Liver (tissue), 7 donors: ENCODE measurements at regions not wholly inside any gene's neighbourhood (a gene's known extent, or its start where the extent isn't known, plus 50 kb on each side); places are given as distances from the start of the nearest gene placed in this dataset.

ENCODE experiments used
- DNase-seq: peaks from one replicate; pipeline ENCODE4 v3.0.0-alpha.2; 2017; ENCODE audit warnings: low spot score
- H3K27ac ChIP-seq, 2 donors: one replicate each; pipeline ENCODE4 v1.7.0; 2013; ENCODE audit warnings: inconsistent platforms in 2 of 2, low read length in 2 of 2, control low read depth in 1 of 2, low read depth in 1 of 2, mild to moderate bottlenecking in 1 of 2
- H3K27me3 ChIP-seq, 4 donors: one replicate each; pipeline versions ENCODE4 v1.6.1 to v1.7.0; 2013; ENCODE audit warnings: low read length in 3 of 4, inconsistent platforms in 1 of 4, mild to moderate bottlenecking in 1 of 4, moderate library complexity in 1 of 4; ENCODE audit not compliant: control insufficient read depth in 4 of 4, insufficient read depth in 4 of 4
- H3K36me3 ChIP-seq, 4 donors: one replicate each; pipeline versions ENCODE4 v1.6.1 to v1.7.0; 2013; ENCODE audit warnings: low read length in 3 of 4, mild to moderate bottlenecking in 3 of 4, low read depth in 1 of 4, moderate library complexity in 1 of 4; ENCODE audit not compliant: control insufficient read depth in 4 of 4, insufficient read depth in 3 of 4
- H3K4me1 ChIP-seq, 4 donors: one replicate each; pipeline versions ENCODE4 v1.6.1 to v1.7.0; 2013; ENCODE audit warnings: low read length in 3 of 4, mild to moderate bottlenecking in 3 of 4, moderate library complexity in 1 of 4; ENCODE audit not compliant: control insufficient read depth in 4 of 4, insufficient read depth in 4 of 4
- H3K4me3 ChIP-seq, 3 donors: one replicate each; pipeline versions ENCODE4 v1.6.1 to v1.7.0; 2013; ENCODE audit warnings: low read length in 3 of 3, control low read depth in 1 of 3, low read depth in 1 of 3, mild to moderate bottlenecking in 1 of 3
- H3K9ac ChIP-seq, 2 donors: one replicate each; pipeline ENCODE4 v1.7.0; 2013; ENCODE audit warnings: low read length in 2 of 2, mild to moderate bottlenecking in 2 of 2, moderate library complexity in 2 of 2, control low read depth in 1 of 2, low read depth in 1 of 2
- H3K9me3 ChIP-seq, 4 donors: one replicate each; pipeline versions ENCODE4 v1.6.1 to v1.7.0; 2013; ENCODE audit warnings: low read length in 3 of 4; ENCODE audit not compliant: control insufficient read depth in 4 of 4
- ATF3 ChIP-seq: IDR thresholded peaks from 2 replicates; pipeline ENCODE4 v1.6.1; 2016; ENCODE audit warnings: antibody characterized with exemption
- EGR1 ChIP-seq, 2 donors: IDR thresholded peaks; 2 replicates each; pipeline ENCODE4 v1.6.1; 2016 to 2018; ENCODE audit warnings: antibody characterized with exemption in 2 of 2, low read depth in 2 of 2
- GABPA ChIP-seq, 2 donors: IDR thresholded peaks in 1 of 2; conservative IDR thresholded peaks in 1 of 2; 2 replicates each; pipeline ENCODE4 v1.6.1; 2016; ENCODE audit warnings: antibody characterized with exemption in 2 of 2, mild to moderate bottlenecking in 1 of 2, moderate library complexity in 1 of 2
- HNF4A ChIP-seq, 2 donors: conservative IDR thresholded peaks; 2 replicates each; pipeline ENCODE4 v1.6.1; 2016; ENCODE audit warnings: antibody characterized with exemption in 2 of 2, mild to moderate bottlenecking in 2 of 2
- JUND ChIP-seq, 2 donors: IDR thresholded peaks; 2 replicates each; pipeline ENCODE4 v1.6.1; 2016; ENCODE audit warnings: antibody characterized with exemption in 2 of 2
- NR2F2 ChIP-seq: IDR thresholded peaks from 2 replicates; pipeline ENCODE4 v1.6.1; 2016; ENCODE audit warnings: antibody characterized with exemption
- RAD21 ChIP-seq, 2 donors: IDR thresholded peaks; 2 replicates each; pipeline ENCODE4 v1.6.1; 2016; ENCODE audit warnings: antibody characterized with exemption in 2 of 2, mild to moderate bottlenecking in 2 of 2
- RXRA ChIP-seq, 2 donors: IDR thresholded peaks; 2 replicates each; pipeline ENCODE4 v1.6.1; 2017 to 2018; ENCODE audit warnings: antibody characterized with exemption in 2 of 2, mild to moderate bottlenecking in 1 of 2
- SP1 ChIP-seq: IDR thresholded peaks from 2 replicates; pipeline ENCODE4 v1.6.1; 2018; ENCODE audit warnings: antibody characterized with exemption, mild to moderate bottlenecking
- WGBS: extraction: QIAGEN DNeasy Blood & Tissue Kit; methylation state at CpG from one replicate; pipeline ENCODE4 v1.1.7; 2013; 5-methylcytosine and 5-hydroxymethylcytosine counted together
- TF ChIP-seq, protein P1 (sequence below): IDR thresholded peaks from 2 replicates; pipeline ENCODE4 v1.6.1; 2016; ENCODE audit warnings: antibody characterized with exemption, mild to moderate bottlenecking
- TF ChIP-seq, protein P2 (sequence below): IDR thresholded peaks from 2 replicates; pipeline ENCODE4 v1.6.1; 2016; ENCODE audit warnings: antibody characterized with exemption
- donor health status: healthy.
- donor health status: healthy.
- donor health status: healthy.
- donor health status: healthy.

DNA sequence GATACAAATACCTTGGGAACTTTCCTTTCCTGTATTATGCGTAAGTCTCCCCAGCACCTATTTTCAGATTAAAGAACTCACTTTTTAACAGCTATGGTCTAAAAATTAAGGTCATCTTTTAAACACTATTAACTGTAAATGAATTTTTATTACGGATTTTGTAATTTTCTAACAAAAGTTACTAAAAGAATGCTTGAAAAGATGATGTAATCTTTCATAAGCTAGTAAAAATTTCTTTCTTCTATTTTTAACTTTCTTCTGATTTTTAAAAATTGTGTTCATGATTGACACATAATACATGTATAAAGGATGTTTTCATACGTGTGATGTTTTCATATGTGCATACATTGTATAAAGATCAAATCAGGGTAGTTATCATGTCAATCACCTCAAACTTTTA lies 291.2 kb upstream of the MBL2 start (continued):
- TF ChIP-seq, protein P1, sequence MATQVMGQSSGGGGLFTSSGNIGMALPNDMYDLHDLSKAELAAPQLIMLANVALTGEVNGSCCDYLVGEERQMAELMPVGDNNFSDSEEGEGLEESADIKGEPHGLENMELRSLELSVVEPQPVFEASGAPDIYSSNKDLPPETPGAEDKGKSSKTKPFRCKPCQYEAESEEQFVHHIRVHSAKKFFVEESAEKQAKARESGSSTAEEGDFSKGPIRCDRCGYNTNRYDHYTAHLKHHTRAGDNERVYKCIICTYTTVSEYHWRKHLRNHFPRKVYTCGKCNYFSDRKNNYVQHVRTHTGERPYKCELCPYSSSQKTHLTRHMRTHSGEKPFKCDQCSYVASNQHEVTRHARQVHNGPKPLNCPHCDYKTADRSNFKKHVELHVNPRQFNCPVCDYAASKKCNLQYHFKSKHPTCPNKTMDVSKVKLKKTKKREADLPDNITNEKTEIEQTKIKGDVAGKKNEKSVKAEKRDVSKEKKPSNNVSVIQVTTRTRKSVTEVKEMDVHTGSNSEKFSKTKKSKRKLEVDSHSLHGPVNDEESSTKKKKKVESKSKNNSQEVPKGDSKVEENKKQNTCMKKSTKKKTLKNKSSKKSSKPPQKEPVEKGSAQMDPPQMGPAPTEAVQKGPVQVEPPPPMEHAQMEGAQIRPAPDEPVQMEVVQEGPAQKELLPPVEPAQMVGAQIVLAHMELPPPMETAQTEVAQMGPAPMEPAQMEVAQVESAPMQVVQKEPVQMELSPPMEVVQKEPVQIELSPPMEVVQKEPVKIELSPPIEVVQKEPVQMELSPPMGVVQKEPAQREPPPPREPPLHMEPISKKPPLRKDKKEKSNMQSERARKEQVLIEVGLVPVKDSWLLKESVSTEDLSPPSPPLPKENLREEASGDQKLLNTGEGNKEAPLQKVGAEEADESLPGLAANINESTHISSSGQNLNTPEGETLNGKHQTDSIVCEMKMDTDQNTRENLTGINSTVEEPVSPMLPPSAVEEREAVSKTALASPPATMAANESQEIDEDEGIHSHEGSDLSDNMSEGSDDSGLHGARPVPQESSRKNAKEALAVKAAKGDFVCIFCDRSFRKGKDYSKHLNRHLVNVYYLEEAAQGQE, result no peak
- no peak for TF ChIP-seq EGR1 (IDR thresholded peaks at IDR 0.05; ENCODE audit: low read depth in 2 of 2)

DNA sequence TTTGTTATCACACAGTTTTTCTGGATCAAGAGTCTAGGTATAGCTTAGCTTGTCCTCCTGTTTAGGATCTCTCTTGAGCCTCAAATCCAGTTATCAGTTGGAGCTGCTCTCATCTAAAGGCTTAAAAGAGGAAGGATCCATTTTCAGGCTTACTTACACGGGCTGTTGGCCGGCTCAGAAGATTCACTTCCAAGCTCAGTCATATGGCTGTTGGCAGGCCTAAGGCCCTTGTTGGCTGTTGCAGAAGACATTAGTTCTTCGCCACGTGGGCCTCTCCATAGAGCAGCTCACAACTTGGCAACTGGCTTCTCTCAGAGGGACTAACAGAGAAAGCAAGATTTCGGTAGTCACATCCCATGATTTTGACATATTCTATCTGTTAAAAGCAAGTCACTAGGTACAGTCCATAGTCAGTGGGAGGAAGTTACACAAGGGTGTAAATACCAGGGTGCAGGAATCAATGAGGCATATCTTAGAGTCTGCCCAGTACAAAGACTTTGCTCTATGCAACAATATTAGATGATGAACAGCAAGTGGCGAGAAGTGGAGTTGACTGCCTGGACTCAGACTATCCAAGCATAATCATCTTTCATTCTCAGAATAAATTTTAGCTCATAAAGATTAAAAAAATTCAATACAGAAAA lies 280.1 kb upstream of the MBL2 start:
- no peaks in the 10 kb centered on the region for H3K4me1 ChIP-seq

More for the DNA sequence above, 280.1 kb upstream of the MBL2 start:
- no peaks in the 10 kb centered on the region for H3K36me3 ChIP-seq
- TF ChIP-seq GABPA (IDR thresholded peaks at IDR 0.05 in 1 of 2, conservative IDR thresholded peaks at IDR 0.05 in 1 of 2) (no peak), NR2F2 (no peak), RAD21 (IDR thresholded peaks at IDR 0.05) (no peak), EGR1 (IDR thresholded peaks at IDR 0.05; ENCODE audit: low read depth in 2 of 2) (no peak), RXRA (IDR thresholded peaks at IDR 0.05) (no peak), HNF4A (conservative IDR thresholded peaks at IDR 0.05) (no peak), ATF3 (no peak), SP1 (no peak), JUND (IDR thresholded peaks at IDR 0.05) (no peak)
- TF ChIP-seq, protein P2, sequence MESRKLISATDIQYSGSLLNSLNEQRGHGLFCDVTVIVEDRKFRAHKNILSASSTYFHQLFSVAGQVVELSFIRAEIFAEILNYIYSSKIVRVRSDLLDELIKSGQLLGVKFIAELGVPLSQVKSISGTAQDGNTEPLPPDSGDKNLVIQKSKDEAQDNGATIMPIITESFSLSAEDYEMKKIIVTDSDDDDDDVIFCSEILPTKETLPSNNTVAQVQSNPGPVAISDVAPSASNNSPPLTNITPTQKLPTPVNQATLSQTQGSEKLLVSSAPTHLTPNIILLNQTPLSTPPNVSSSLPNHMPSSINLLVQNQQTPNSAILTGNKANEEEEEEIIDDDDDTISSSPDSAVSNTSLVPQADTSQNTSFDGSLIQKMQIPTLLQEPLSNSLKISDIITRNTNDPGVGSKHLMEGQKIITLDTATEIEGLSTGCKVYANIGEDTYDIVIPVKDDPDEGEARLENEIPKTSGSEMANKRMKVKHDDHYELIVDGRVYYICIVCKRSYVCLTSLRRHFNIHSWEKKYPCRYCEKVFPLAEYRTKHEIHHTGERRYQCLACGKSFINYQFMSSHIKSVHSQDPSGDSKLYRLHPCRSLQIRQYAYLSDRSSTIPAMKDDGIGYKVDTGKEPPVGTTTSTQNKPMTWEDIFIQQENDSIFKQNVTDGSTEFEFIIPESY, result no peak
- TF ChIP-seq, protein P1, result no peak
- no peaks in the 10 kb centered on the region for H3K9me3 ChIP-seq
- H3K27me3 ChIP-seq, result no peaks in the 10 kb centered on the region
- DNase-seq, result no peak
- H3K9ac ChIP-seq, result no peak overlapping the region
- H3K27ac ChIP-seq, result no peak overlapping the region
- WGBS, result 74% methylated on average over 6 of the region's 6 CpGs
- H3K4me3 ChIP-seq, result no peak overlapping the region
